ENCODE measurements at regions not wholly inside any gene's neighbourhood (a gene's known extent, or its start where the extent isn't known, plus 50 kb on each side); places are given as distances from the start of the nearest gene placed in this dataset.

GRCh38 chr3:105923140-105923539 is 54.3 kb upstream of the CBLB start:
- no peak overlapping the region for H3K4me3 ChIP-seq (ENCODE audit: low read length in 2 of 2)
- no peaks in the 10 kb centered on the region for H3K9me3 ChIP-seq (ENCODE audit: control insufficient read depth in 2 of 2, insufficient read depth in 1 of 2, low read length in 1 of 2)
- H3K4me1 ChIP-seq (ENCODE audit: control insufficient read depth in 2 of 2, insufficient read depth in 2 of 2, low read length in 2 of 2) = no peaks in the 10 kb centered on the region
- no peaks in the 10 kb centered on the region for H3K36me3 ChIP-seq (ENCODE audit: control insufficient read depth in 2 of 2, insufficient read depth in 2 of 2, low read length in 1 of 2)
- H3K27me3 ChIP-seq (ENCODE audit: control insufficient read depth in 2 of 2, insufficient read depth in 1 of 2, low read length in 1 of 2) = no peaks in the 10 kb centered on the region
- no peak overlapping the region for H3K27ac ChIP-seq (ENCODE audit: low read depth in 1 of 2, low read length in 1 of 2)
- WGBS = 99% methylated on average over 3 of the region's 3 CpGs
- DNase-seq (ENCODE audit: low read depth in 6 of 9, low spot score in 9 of 9) = no peak

- Histone ChIP-seq H3K27ac (ENCODE audit: low read depth in 1 of 2, low read length in 1 of 2) (no peak overlapping the region), H3K9me3 (ENCODE audit: control insufficient read depth in 2 of 2, insufficient read depth in 1 of 2, low read length in 1 of 2) (no peaks in the 10 kb centered on the region), H3K27me3 (ENCODE audit: control insufficient read depth in 2 of 2, insufficient read depth in 1 of 2, low read length in 1 of 2) (no peaks in the 10 kb centered on the region), H3K4me3 (ENCODE audit: low read length in 2 of 2) (no peak overlapping the region), H3K36me3 (ENCODE audit: control insufficient read depth in 2 of 2, insufficient read depth in 2 of 2, low read length in 1 of 2) (no peaks in the 10 kb centered on the region), H3K4me1 (ENCODE audit: control insufficient read depth in 2 of 2, insufficient read depth in 2 of 2, low read length in 2 of 2) (no peaks in the 10 kb centered on the region)
- no peak for DNase-seq (ENCODE audit: low read depth in 6 of 9, low spot score in 9 of 9)
- WGBS = 100% methylated on average over 1 of the region's 1 CpG
These were observed 58.9 kb upstream of the CBLB start for GRCh38 chr3:105927741-105928140.

GRCh38 chr3:105930733-105931132 is 61.9 kb upstream of the CBLB start:
- 83% methylated on average over 3 of the region's 3 CpGs for WGBS
- H3K27me3 ChIP-seq (ENCODE audit: control insufficient read depth in 2 of 2, insufficient read depth in 1 of 2, low read length in 1 of 2) = no peaks in the 10 kb centered on the region

DNA sequence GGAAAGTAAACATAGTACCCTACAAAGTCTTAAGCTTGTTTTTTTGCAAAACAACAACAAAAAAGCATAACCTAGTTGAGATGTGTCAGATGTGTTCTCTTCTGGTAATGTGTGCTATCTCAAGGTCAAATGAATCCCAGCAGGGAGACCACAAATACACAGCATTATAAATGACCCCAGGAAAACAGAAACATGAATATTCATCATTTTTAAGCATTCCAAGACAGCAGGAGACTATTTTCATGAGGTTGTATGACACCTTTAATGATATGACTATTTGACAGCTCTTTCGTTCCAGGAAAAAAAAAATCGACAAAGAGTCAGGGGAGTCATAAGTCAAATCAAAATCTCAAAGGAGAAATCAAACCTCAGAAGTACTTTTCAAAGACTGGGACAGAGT is 62.7 kb upstream of the CBLB start:
- H3K27ac ChIP-seq (ENCODE audit: low read depth in 1 of 2, low read length in 1 of 2) = no peak overlapping the region
- no peaks in the 10 kb centered on the region for H3K9me3 ChIP-seq (ENCODE audit: control insufficient read depth in 2 of 2, insufficient read depth in 1 of 2, low read length in 1 of 2)
- H3K4me3 ChIP-seq (ENCODE audit: low read length in 2 of 2) = no peak overlapping the region
- 92% methylated on average over 2 of the region's 2 CpGs for WGBS
- no peak for DNase-seq (ENCODE audit: low read depth in 6 of 9, low spot score in 9 of 9)
- no peaks in the 10 kb centered on the region for H3K36me3 ChIP-seq (ENCODE audit: control insufficient read depth in 2 of 2, insufficient read depth in 2 of 2, low read length in 1 of 2)
- H3K4me1 ChIP-seq (ENCODE audit: control insufficient read depth in 2 of 2, insufficient read depth in 2 of 2, low read length in 2 of 2) = no peaks in the 10 kb centered on the region
- H3K27me3 ChIP-seq (ENCODE audit: control insufficient read depth in 2 of 2, insufficient read depth in 1 of 2, low read length in 1 of 2) = no peaks in the 10 kb centered on the region

More at GRCh38 chr3:105930733-105931132, 61.9 kb upstream of the CBLB start:
- Histone ChIP-seq H3K4me1 (ENCODE audit: control insufficient read depth in 2 of 2, insufficient read depth in 2 of 2, low read length in 2 of 2) (no peaks in the 10 kb centered on the region), H3K36me3 (ENCODE audit: control insufficient read depth in 2 of 2, insufficient read depth in 2 of 2, low read length in 1 of 2) (no peaks in the 10 kb centered on the region), H3K9me3 (ENCODE audit: control insufficient read depth in 2 of 2, insufficient read depth in 1 of 2, low read length in 1 of 2) (no peaks in the 10 kb centered on the region), H3K4me3 (ENCODE audit: low read length in 2 of 2) (no peak overlapping the region), H3K27ac (ENCODE audit: low read depth in 1 of 2, low read length in 1 of 2) (no peak overlapping the region)
- no peak for DNase-seq (ENCODE audit: low read depth in 6 of 9, low spot score in 9 of 9)

GRCh38 chr3:105933871-105934270 is 65.1 kb upstream of the CBLB start:
- peak in 1 of 9 donors; percentile 19 for DNase-seq (ENCODE audit: low read depth in 6 of 9, low spot score in 9 of 9)
- Histone ChIP-seq H3K27me3 (ENCODE audit: control insufficient read depth in 2 of 2, insufficient read depth in 1 of 2, low read length in 1 of 2) (no peaks in the 10 kb centered on the region), H3K4me1 (ENCODE audit: control insufficient read depth in 2 of 2, insufficient read depth in 2 of 2, low read length in 2 of 2) (no peaks in the 10 kb centered on the region), H3K4me3 (ENCODE audit: low read length in 2 of 2) (no peak overlapping the region), H3K27ac (ENCODE audit: low read depth in 1 of 2, low read length in 1 of 2) (no peak overlapping the region), H3K9me3 (ENCODE audit: control insufficient read depth in 2 of 2, insufficient read depth in 1 of 2, low read length in 1 of 2) (no peaks in the 10 kb centered on the region), H3K36me3 (ENCODE audit: control insufficient read depth in 2 of 2, insufficient read depth in 2 of 2, low read length in 1 of 2) (no peaks in the 10 kb centered on the region)
- 87% methylated on average over 4 of the region's 4 CpGs for WGBS

DNA sequence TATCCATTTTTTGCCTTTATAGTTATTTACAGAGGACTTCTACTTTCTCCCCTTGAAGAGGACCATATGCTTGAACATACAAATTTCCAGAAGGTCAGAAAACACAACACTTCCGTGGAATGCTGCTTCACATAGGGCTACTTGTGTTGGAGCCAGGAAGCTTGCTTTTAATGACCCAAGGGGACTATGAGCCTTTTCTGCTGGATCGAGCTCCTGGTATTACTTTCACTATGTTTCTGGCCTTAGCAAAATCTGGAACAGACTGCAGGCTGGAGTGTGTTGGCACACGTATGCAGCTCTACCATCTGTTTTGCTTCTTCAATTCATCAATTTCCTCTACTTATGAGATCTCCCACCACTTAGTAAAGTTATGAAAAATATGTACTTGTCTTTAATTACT is 69.3 kb upstream of the CBLB start:
- no peak overlapping the region for H3K4me3 ChIP-seq (ENCODE audit: low read length in 2 of 2)
- no peaks in the 10 kb centered on the region for H3K9me3 ChIP-seq (ENCODE audit: control insufficient read depth in 2 of 2, insufficient read depth in 1 of 2, low read length in 1 of 2)
- DNase-seq (ENCODE audit: low read depth in 6 of 9, low spot score in 9 of 9) = no peak
- no peak overlapping the region for H3K27ac ChIP-seq (ENCODE audit: low read depth in 1 of 2, low read length in 1 of 2)
- H3K27me3 ChIP-seq (ENCODE audit: control insufficient read depth in 2 of 2, insufficient read depth in 1 of 2, low read length in 1 of 2) = no peaks in the 10 kb centered on the region
- H3K36me3 ChIP-seq (ENCODE audit: control insufficient read depth in 2 of 2, insufficient read depth in 2 of 2, low read length in 1 of 2) = no peaks in the 10 kb centered on the region
- H3K4me1 ChIP-seq (ENCODE audit: control insufficient read depth in 2 of 2, insufficient read depth in 2 of 2, low read length in 2 of 2) = no peaks in the 10 kb centered on the region
- WGBS = 80% methylated on average over 3 of the region's 3 CpGs

- DNase-seq (ENCODE audit: low read depth in 6 of 9, low spot score in 9 of 9) = no peak
- H3K27me3 ChIP-seq (ENCODE audit: control insufficient read depth in 2 of 2, insufficient read depth in 1 of 2, low read length in 1 of 2) = no peaks in the 10 kb centered on the region
- H3K36me3 ChIP-seq (ENCODE audit: control insufficient read depth in 2 of 2, insufficient read depth in 2 of 2, low read length in 1 of 2) = no peaks in the 10 kb centered on the region
- H3K9me3 ChIP-seq (ENCODE audit: control insufficient read depth in 2 of 2, insufficient read depth in 1 of 2, low read length in 1 of 2) = no peaks in the 10 kb centered on the region
- WGBS = 94% methylated on average over 2 of the region's 2 CpGs
- H3K4me1 ChIP-seq (ENCODE audit: control insufficient read depth in 2 of 2, insufficient read depth in 2 of 2, low read length in 2 of 2) = no peaks in the 10 kb centered on the region
- H3K27ac ChIP-seq (ENCODE audit: low read depth in 1 of 2, low read length in 1 of 2) = no peak overlapping the region
- no peak overlapping the region for H3K4me3 ChIP-seq (ENCODE audit: low read length in 2 of 2)
These were observed 70.0 kb upstream of the CBLB start for GRCh38 chr3:105938806-105939205.

GRCh38 chr3:105944276-105944675 is 75.5 kb upstream of the CBLB start:
- Histone ChIP-seq H3K4me1 (ENCODE audit: control insufficient read depth in 2 of 2, insufficient read depth in 2 of 2, low read length in 2 of 2) (no peaks in the 10 kb centered on the region), H3K36me3 (ENCODE audit: control insufficient read depth in 2 of 2, insufficient read depth in 2 of 2, low read length in 1 of 2) (no peaks in the 10 kb centered on the region), H3K27me3 (ENCODE audit: control insufficient read depth in 2 of 2, insufficient read depth in 1 of 2, low read length in 1 of 2) (no peaks in the 10 kb centered on the region), H3K27ac (ENCODE audit: low read depth in 1 of 2, low read length in 1 of 2) (no peak overlapping the region), H3K4me3 (ENCODE audit: low read length in 2 of 2) (no peak overlapping the region), H3K9me3 (ENCODE audit: control insufficient read depth in 2 of 2, insufficient read depth in 1 of 2, low read length in 1 of 2) (no peaks in the 10 kb centered on the region)
- no peak for DNase-seq (ENCODE audit: low read depth in 6 of 9, low spot score in 9 of 9)

DNA sequence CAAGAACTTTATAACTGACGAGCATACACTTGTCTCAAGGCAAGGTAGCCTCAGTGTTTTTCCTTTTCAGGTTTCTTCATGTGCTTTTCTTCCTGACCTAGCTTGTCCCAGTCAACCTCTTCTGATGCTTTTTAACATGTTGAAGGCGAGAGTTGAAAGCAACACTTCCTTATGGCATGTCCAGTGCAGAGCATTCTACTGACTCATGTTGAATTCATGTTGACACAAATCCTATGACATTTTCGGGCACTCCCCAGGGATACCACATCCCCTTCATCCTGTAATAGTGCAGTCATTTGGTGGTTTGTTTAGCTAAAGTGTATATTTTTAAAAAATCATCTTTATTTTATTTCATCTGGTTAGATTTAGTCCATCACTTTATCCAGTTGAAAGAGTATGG is 75.9 kb upstream of the CBLB start:
- 95% methylated on average over 3 of the region's 3 CpGs for WGBS
- H3K27ac ChIP-seq (ENCODE audit: low read depth in 1 of 2, low read length in 1 of 2) = no peak overlapping the region
- H3K4me1 ChIP-seq (ENCODE audit: control insufficient read depth in 2 of 2, insufficient read depth in 2 of 2, low read length in 2 of 2) = no peaks in the 10 kb centered on the region
- H3K27me3 ChIP-seq (ENCODE audit: control insufficient read depth in 2 of 2, insufficient read depth in 1 of 2, low read length in 1 of 2) = no peaks in the 10 kb centered on the region
- H3K9me3 ChIP-seq (ENCODE audit: control insufficient read depth in 2 of 2, insufficient read depth in 1 of 2, low read length in 1 of 2) = no peaks in the 10 kb centered on the region
- H3K4me3 ChIP-seq (ENCODE audit: low read length in 2 of 2) = no peak overlapping the region
- H3K36me3 ChIP-seq (ENCODE audit: control insufficient read depth in 2 of 2, insufficient read depth in 2 of 2, low read length in 1 of 2) = no peaks in the 10 kb centered on the region
- DNase-seq (ENCODE audit: low read depth in 6 of 9, low spot score in 9 of 9) = no peak

DNA sequence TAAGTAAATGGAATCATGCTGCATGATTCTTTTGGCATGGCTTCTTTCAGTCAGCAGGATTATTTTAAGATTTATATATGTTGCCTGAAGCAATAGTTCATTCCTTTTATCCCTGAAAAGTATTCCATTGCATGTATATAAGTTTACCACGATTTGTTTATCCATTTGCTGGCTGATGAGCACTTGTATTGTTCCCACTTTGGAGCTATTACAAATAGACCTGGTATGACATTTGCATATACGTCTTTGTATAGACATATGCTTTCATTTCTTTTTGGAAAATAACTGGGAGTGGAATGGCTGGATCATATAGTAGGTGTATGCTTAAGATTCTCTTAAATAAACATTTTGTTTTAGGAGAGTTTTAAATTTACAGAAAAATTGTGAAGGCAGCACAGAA is 79.3 kb upstream of the CBLB start:
- Histone ChIP-seq H3K27ac (ENCODE audit: low read depth in 1 of 2, low read length in 1 of 2) (no peak overlapping the region), H3K4me3 (ENCODE audit: low read length in 2 of 2) (no peak overlapping the region), H3K4me1 (ENCODE audit: control insufficient read depth in 2 of 2, insufficient read depth in 2 of 2, low read length in 2 of 2) (no peaks in the 10 kb centered on the region), H3K9me3 (ENCODE audit: control insufficient read depth in 2 of 2, insufficient read depth in 1 of 2, low read length in 1 of 2) (no peaks in the 10 kb centered on the region), H3K36me3 (ENCODE audit: control insufficient read depth in 2 of 2, insufficient read depth in 2 of 2, low read length in 1 of 2) (no peaks in the 10 kb centered on the region), H3K27me3 (ENCODE audit: control insufficient read depth in 2 of 2, insufficient read depth in 1 of 2, low read length in 1 of 2) (no peaks in the 10 kb centered on the region)
- 89% methylated on average over 2 of the region's 2 CpGs for WGBS
- DNase-seq (ENCODE audit: low read depth in 6 of 9, low spot score in 9 of 9) = no peak
